PC-3 (cell line): ENCODE measurements at regions not wholly inside any gene's neighbourhood (a gene's known extent, or its start where the extent isn't known, plus 50 kb on each side); places are given as distances from the start of the nearest gene placed in this dataset.

Source experiments
- CTCF ChIP-seq: fragments of 300-600 bp; sonication (generic); conservative IDR thresholded peaks from 2 replicates; pipeline ENCODE4 v1.5.1; 2017; ENCODE audit warnings: antibody characterized with exemption, low read depth, mild to moderate bottlenecking, low read length
- EZH2 ChIP-seq: fragments of 300-600 bp; sonication (generic); IDR thresholded peaks from one replicate; pipeline ENCODE4 v1.6.1; 2017; ENCODE audit warnings: antibody characterized with exemption, mild to moderate bottlenecking, low read length; ENCODE audit not compliant: unreplicated experiment
- EZH2phosphoT487 ChIP-seq: fragments of 300-600 bp; sonication (generic); IDR thresholded peaks from 2 replicates; pipeline ENCODE4 v1.6.1; 2018; ENCODE audit warnings: mild to moderate bottlenecking, antibody characterized with exemption, low read length, borderline replicate concordance

- TF ChIP-seq CTCF (no peak), EZH2 (no peak), EZH2phosphoT487 (no peak)
Measured at GRCh38 chr2:53268626-53269025, 499.0 kb upstream of the CHAC2 start.
